IMR-90 (cell line): ENCODE measurements at regions not wholly inside any gene's neighbourhood (a gene's known extent, or its start where the extent isn't known, plus 50 kb on each side); places are given as distances from the start of the nearest gene placed in this dataset.

ENCODE experiments used
- NFE2L2 ChIP-seq: fragments of 150-350 bp; IDR thresholded peaks from 2 replicates; pipeline ENCODE4 v1.6.1; 2016; ENCODE audit warnings: low read depth, mild to moderate bottlenecking, low read length
- POLR2A ChIP-seq: IDR thresholded peaks from 2 replicates; pipeline ENCODE4 v1.6.1; 2012; ENCODE audit warnings: mild to moderate bottlenecking, low read depth, low read length
- RCOR1 ChIP-seq: IDR thresholded peaks from 2 replicates; pipeline ENCODE4 v1.6.1; 2012; ENCODE audit warnings: mild to moderate bottlenecking, low read length, improper control_type of control experiment; ENCODE audit not compliant: insufficient replicate concordance
- TF ChIP-seq, protein P1 (sequence below): conservative IDR thresholded peaks from 2 replicates; pipeline ENCODE4 v1.5.1; 2012; ENCODE audit warnings: mild to moderate bottlenecking, low read depth, low read length, improper control_type of control experiment

DNA sequence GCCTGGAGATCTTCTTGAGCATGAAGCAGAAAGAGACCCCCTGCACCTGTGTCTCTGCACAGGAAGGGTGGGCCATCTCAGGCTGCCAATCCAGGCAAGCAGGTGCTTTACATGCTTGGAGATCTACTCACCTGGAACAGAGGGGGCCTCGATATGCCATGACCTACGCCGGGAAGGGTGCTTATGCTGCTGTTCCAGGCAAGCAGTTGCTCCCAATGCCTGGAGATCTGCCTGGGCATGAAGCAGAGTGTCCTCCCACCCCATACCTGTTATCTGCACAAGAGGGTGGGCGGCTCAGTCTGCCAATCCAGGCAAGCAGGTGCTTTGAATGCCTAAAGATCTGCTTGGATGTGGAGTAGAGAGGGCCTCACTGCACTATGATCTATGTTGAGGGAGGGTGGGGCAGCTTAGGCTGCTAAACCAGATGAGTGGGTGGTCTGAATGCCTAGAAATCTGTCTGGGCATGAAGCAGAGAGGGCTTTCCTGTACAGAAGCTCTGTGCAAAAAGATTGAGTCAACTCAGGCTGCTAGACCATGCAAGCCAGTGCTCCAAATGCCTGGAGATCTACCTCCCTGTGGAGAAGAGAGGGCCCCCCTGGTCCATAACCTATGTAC, 104.5 kb upstream of the QRFPR start:
- TF ChIP-seq POLR2A (no peak), RCOR1 (no peak), NFE2L2 (no peak)
- TF ChIP-seq, protein P1, sequence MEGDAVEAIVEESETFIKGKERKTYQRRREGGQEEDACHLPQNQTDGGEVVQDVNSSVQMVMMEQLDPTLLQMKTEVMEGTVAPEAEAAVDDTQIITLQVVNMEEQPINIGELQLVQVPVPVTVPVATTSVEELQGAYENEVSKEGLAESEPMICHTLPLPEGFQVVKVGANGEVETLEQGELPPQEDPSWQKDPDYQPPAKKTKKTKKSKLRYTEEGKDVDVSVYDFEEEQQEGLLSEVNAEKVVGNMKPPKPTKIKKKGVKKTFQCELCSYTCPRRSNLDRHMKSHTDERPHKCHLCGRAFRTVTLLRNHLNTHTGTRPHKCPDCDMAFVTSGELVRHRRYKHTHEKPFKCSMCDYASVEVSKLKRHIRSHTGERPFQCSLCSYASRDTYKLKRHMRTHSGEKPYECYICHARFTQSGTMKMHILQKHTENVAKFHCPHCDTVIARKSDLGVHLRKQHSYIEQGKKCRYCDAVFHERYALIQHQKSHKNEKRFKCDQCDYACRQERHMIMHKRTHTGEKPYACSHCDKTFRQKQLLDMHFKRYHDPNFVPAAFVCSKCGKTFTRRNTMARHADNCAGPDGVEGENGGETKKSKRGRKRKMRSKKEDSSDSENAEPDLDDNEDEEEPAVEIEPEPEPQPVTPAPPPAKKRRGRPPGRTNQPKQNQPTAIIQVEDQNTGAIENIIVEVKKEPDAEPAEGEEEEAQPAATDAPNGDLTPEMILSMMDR = no peak
